Mucosa of stomach (tissue), 1 donor: ENCODE measurements at regions not wholly inside any gene's neighbourhood (a gene's known extent, or its start where the extent isn't known, plus 50 kb on each side); places are given as distances from the start of the nearest gene placed in this dataset.
"Not testable (repeated sequence)": the region's sequence is repeated elsewhere in the genome, so short reads cannot be mapped to it uniquely, and the experiment has no call there.

ENCODE experiments used
- H3K27me3 ChIP-seq: one replicate; pipeline ENCODE4 v1.7.0; 2013; ENCODE audit warnings: mild to moderate bottlenecking, low read length; ENCODE audit not compliant: control insufficient read depth, insufficient read depth
- H3K36me3 ChIP-seq: one replicate; pipeline ENCODE4 v1.7.0; 2013; ENCODE audit warnings: low read length; ENCODE audit not compliant: control insufficient read depth, insufficient read depth
- H3K4me1 ChIP-seq: one replicate; pipeline ENCODE4 v1.7.0; 2013; ENCODE audit warnings: mild to moderate bottlenecking, low read length; ENCODE audit not compliant: control insufficient read depth, insufficient read depth
- H3K4me3 ChIP-seq: one replicate; pipeline ENCODE4 v1.7.0; 2013; ENCODE audit warnings: low read length
- H3K9ac ChIP-seq: one replicate; pipeline ENCODE4 v1.7.0; 2013; ENCODE audit warnings: mild to moderate bottlenecking, low read length, moderate library complexity
- H3K9me3 ChIP-seq: one replicate; pipeline ENCODE4 v1.7.0; 2013; ENCODE audit warnings: mild to moderate bottlenecking, low read length, moderate library complexity; ENCODE audit not compliant: control insufficient read depth
- donor health status: Pancreatic carcinoma.

DNA sequence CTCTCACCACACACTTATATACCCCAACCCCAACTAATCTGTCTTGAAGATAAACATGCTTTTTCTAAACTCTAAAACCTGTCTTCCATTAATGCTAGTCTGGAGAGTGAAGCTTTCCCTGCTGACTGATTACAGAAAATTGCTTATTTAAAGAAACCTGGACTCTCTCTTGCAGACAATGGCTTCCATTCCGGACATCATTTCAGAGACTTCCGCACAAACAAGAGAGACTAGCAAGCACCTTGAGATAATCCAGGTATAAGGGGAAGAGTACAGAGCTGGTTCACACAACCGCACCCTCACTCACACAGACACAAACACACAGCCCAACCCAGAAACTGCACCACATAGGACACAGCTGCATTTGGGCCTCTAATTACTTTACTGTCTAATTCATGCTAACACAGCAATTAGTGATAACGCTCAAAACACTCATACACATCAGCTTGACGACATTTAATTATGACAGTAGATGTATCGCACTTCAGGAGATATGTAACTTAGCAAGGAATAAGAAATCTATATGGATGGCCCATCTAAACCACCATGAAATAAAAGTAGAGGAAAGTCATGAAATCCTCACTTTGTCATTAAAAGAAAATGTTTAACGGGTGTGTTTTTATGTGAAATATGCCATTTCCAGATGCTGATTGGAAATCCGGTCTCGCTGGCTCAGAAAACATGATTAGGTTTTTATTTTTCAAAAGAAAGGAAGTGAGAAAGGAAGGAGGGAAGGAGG lies 138.1 kb upstream of the JARID2 start:
- Histone ChIP-seq H3K9me3 (no peaks in the 10 kb centered on the region), H3K9ac (no peak overlapping the region), H3K27me3 (no peaks in the 10 kb centered on the region), H3K36me3 (no peaks in the 10 kb centered on the region), H3K4me1 (no peaks in the 10 kb centered on the region), H3K4me3 (no peak overlapping the region)

DNA sequence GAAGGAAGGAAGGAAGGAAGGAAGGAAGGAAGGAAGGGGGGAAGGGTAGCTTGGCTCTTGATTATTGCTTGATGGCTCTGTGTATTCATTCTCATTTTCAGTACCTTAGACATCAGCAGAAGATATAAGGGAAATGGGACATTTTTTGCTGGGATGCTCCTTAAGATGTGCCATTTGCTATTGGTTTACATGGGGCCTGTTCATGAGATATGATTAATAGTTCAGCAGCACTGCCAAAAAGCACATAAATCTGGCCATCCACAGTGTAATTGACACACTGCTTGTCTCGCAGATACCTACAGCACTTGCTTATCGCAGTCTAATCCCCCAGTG lies 137.5 kb upstream of the JARID2 start:
- Histone ChIP-seq H3K9me3 (no peaks in the 10 kb centered on the region), H3K4me1 (no peaks in the 10 kb centered on the region), H3K36me3 (no peaks in the 10 kb centered on the region), H3K9ac (no peak overlapping the region), H3K4me3 (no peak overlapping the region), H3K27me3 (no peaks in the 10 kb centered on the region)

DNA sequence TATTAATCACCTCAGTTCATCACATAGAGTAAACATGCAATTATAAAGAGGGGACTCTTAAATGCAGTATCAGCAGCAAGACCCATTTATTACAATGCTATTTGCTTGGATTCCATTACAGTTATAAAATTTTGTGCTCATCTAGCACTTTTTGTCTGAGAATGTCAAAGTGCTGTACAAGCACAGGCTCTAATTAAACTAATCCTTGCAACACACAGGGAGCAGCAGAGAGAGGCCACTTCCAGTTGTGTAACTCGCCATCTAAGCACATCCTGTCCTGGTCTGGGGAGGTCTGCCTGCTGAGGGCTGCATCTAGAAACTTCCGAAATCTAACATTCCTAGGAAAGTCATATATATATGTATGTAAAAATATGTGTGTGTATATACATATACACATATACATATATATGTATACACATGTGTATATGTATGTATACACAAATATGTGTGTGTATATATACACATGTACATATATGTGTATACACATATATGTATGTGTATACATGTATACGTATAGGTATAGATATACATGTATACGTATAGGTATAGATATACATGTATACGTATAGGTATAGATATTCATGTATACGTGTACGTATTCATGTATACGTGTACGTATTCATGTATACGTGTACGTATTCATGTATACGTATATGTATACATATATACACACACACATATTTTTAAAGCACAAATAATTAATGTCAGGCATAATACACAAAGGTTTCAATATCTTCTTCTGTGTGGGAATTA lies 136.4 kb upstream of the JARID2 start:
- Histone ChIP-seq H3K27me3 (no peaks in the 10 kb centered on the region), H3K4me3 (no peak overlapping the region), H3K9me3 (no peaks in the 10 kb centered on the region), H3K36me3 (no peaks in the 10 kb centered on the region), H3K9ac (no peak overlapping the region), H3K4me1 (no peaks in the 10 kb centered on the region)

DNA sequence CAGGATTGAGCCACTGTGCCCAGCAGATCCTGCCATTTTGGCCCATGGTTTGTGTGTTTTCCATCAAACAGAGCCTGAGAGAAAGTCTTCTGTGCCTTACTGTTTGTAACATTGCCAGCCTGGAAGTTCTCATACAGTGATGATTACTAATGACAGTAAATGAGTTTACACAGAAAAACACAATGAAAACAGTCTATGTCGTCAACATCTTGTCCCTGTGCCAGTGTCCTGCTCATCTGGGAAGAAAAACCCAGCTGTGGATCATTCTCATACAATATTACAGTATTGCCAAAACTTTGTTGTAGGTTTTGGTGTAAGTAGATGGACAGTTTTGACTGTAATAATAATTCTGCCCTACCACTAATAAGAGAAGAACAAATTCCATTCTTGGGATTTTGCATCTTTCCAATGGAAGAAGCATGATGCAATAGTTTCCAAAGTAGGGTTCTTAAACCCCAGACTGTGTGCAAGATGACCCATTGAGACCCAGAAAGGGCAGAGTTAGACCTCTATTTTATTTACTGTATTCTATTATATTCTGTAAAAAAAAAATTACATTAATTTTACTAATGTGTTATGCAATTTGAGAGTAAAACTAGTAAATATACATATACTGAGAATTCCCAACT lies 135.0 kb upstream of the JARID2 start:
- Histone ChIP-seq H3K9ac (no peak overlapping the region), H3K4me1 (no peaks in the 10 kb centered on the region), H3K4me3 (no peak overlapping the region), H3K36me3 (no peaks in the 10 kb centered on the region), H3K9me3 (no peaks in the 10 kb centered on the region), H3K27me3 (no peaks in the 10 kb centered on the region)

DNA sequence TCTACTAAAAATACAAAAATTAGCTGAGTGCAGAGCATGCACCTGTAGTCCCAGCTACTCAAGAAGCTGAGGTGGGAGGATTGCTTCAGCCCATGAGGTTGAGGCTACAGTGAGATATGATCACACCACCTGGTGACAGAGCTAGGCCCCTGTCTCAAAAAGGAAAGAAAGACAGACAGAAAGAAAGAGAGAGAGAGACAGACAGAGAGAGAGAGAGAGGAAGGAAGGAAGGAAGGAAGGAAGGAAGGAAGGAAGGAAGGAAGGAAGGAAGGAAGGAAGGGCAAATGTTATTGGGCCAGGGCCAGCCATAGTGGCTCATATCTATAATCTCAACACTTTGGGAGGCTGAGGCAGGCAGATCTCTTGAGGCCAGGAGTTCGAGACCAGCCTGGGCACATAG lies 134.3 kb upstream of the JARID2 start:
- H3K4me1 ChIP-seq, H3K9me3 ChIP-seq, H3K36me3 ChIP-seq, H3K27me3 ChIP-seq, H3K4me3 ChIP-seq, H3K9ac ChIP-seq: not testable (repeated sequence)

DNA sequence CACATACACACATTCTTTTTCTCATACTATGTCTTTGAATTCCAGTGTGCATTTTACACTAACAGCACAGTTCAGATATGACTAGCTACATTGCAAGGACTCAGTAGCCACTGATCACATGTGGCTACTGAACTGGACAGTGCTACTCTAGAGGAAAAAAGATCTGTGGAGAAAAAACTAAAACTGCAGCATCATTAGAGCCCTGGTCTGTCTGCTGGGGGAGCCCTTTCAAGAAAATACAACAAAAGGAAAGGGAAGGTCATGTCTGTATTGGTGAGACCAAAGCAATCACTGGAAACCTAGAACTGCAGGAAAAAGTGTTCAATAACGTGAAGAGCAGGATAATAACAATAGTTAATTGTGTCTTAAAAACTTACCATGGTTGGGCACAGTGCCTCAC lies 132.3 kb upstream of the JARID2 start:
- Histone ChIP-seq H3K27me3 (no peaks in the 10 kb centered on the region), H3K9me3 (no peaks in the 10 kb centered on the region)

DNA sequence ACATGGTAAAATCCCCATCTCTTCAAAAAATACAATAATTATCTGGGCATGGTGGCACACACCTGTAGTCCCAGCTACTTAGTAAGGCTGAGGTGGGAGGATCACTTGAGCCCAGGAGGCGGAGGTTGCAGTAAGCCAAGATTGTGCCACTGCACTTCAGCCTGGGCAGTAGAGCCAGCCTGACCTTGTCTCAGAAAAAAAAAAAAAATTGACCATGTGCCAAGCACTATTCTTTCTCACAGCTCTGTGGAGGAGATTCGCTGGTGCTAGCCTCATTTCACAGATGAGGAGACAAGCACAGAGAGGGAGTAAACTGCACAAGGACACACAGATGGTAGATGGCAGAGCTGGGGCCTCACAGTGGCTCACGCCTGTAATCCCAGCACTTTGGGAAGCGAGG lies 131.8 kb upstream of the JARID2 start:
- no peaks in the 10 kb centered on the region for H3K4me1 ChIP-seq

More for the DNA sequence above, 132.3 kb upstream of the JARID2 start:
- H3K4me3 ChIP-seq = no peak overlapping the region
- no peaks in the 10 kb centered on the region for H3K4me1 ChIP-seq
- no peaks in the 10 kb centered on the region for H3K36me3 ChIP-seq
- no peak overlapping the region for H3K9ac ChIP-seq

DNA sequence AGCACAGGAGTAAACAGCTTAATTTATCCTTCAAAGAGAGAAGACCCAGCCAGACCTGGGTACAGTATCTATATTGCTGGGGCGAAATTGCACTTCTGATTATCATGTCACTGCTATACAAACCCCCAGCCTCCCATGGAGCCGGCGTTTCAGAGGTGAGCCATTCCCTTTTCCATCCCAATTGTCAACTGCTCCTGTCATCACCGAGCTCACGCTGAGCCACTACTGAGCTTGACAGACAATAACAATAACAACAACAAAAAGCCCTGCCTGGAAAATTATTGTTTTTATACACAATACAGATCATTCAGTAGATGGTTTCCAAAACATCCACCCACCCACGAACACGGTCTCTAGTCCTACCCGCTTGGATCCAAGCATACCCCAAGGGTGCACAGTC lies 129.0 kb upstream of the JARID2 start:
- Histone ChIP-seq H3K4me3 (no peak overlapping the region), H3K4me1 (no peaks in the 10 kb centered on the region), H3K9me3 (no peaks in the 10 kb centered on the region), H3K36me3 (no peaks in the 10 kb centered on the region), H3K27me3 (no peaks in the 10 kb centered on the region), H3K9ac (no peak overlapping the region)

More for the DNA sequence above, 131.8 kb upstream of the JARID2 start:
- no peaks in the 10 kb centered on the region for H3K36me3 ChIP-seq
- H3K9me3 ChIP-seq = no peaks in the 10 kb centered on the region
- no peak overlapping the region for H3K9ac ChIP-seq
- no peak overlapping the region for H3K4me3 ChIP-seq
- no peaks in the 10 kb centered on the region for H3K27me3 ChIP-seq

DNA sequence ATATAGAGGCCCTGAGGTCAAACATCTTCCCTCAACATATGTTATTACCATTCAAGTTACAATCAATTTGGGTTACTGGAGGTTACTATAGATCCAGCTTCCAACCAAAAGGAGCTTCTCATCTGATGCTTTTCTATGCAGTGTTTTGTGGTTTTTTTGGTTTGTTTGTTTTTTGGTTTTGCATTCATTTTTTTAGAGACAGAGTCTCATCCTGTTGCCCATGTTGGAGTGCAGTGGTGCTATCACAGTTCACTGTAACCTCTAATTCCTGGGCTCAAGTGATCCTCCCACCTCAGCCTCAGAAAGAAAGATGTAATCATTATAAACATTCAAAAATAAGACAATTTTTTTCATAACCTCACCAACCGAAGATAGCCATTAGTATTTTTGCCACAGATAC lies 124.4 kb upstream of the JARID2 start:
- H3K4me1 ChIP-seq = no peaks in the 10 kb centered on the region
- no peaks in the 10 kb centered on the region for H3K9me3 ChIP-seq

DNA sequence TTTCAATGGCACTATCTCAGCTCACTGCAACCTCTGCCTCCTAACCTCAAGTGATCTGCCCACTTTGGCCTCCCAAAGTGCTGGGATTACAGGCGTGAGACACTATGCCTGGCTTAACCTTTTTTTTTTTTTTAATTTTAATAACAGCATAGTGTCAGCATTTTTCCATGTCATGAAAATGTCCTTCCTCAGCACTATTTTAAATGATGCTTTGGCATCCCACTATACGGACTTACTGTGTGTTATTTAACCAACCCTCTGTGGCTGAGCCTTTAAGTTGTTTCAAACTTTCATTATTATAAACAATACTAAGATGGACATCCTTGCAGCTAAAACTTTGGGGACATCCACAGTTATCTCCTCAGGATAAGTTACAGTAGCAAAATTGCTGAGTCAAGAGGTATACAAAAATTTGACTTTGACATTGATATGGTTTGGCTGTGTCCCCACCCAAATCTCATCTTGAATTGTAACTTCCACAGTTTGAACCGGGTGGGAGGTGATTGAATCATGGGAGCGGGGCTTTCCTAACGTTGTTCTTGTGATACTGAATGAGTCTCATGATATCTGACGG lies 123.8 kb upstream of the JARID2 start:
- Histone ChIP-seq H3K4me1 (no peaks in the 10 kb centered on the region), H3K4me3 (no peak overlapping the region), H3K9me3 (no peaks in the 10 kb centered on the region), H3K27me3 (no peaks in the 10 kb centered on the region), H3K36me3 (no peaks in the 10 kb centered on the region), H3K9ac (no peak overlapping the region)

More for the DNA sequence above, 124.4 kb upstream of the JARID2 start:
- no peak overlapping the region for H3K9ac ChIP-seq
- H3K27me3 ChIP-seq = no peaks in the 10 kb centered on the region
- no peaks in the 10 kb centered on the region for H3K36me3 ChIP-seq
- no peak overlapping the region for H3K4me3 ChIP-seq

DNA sequence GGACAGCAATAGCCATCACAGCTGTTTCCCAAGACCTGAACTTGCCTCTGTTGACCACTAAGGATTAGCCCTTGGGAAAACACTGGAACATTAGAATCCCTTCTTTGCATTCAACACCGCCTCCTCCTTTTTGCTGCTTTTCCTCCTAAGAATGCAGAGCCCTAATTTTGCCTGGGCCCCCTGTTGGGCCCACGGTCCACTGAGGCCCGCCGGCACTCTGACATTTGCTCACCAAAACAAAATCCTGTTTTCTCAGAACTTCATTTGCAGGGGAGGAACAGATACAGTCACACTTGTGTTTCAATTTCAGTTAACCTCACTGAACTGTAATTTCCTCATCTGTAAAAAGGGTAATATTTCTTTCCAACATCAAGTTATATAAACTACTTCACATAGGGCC lies 116.0 kb upstream of the JARID2 start:
- Histone ChIP-seq H3K9me3 (no peaks in the 10 kb centered on the region), H3K36me3 (no peaks in the 10 kb centered on the region), H3K9ac (no peak overlapping the region), H3K27me3 (no peaks in the 10 kb centered on the region), H3K4me1 (no peaks in the 10 kb centered on the region), H3K4me3 (no peak overlapping the region)

DNA sequence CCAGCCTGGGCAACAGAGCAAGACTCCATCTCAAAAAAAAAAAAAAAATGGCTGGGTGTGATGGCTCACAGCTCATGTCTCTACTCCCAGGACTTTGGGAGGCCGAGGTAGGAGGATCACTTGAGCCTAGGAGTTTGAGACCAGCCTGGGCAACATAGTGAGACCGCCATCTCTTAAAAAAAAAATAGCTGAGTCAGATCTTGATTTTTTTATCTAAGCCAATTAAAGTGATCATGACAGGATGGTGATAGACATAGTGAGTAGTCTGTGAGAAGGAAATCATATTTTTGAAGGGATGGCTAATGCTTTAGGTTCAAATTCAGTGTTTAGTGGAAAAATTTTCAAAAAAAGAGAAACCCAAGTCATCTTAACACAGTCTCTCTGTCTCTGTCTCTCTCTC lies 114.6 kb upstream of the JARID2 start:
- Histone ChIP-seq H3K9me3 (no peaks in the 10 kb centered on the region), H3K36me3 (no peaks in the 10 kb centered on the region), H3K4me3 (no peak overlapping the region), H3K4me1 (no peaks in the 10 kb centered on the region), H3K9ac (no peak overlapping the region), H3K27me3 (no peaks in the 10 kb centered on the region)
